ENCODE measurements at regions not wholly inside any gene's neighbourhood (a gene's known extent, or its start where the extent isn't known, plus 50 kb on each side); places are given as distances from the start of the nearest gene placed in this dataset.

DNA sequence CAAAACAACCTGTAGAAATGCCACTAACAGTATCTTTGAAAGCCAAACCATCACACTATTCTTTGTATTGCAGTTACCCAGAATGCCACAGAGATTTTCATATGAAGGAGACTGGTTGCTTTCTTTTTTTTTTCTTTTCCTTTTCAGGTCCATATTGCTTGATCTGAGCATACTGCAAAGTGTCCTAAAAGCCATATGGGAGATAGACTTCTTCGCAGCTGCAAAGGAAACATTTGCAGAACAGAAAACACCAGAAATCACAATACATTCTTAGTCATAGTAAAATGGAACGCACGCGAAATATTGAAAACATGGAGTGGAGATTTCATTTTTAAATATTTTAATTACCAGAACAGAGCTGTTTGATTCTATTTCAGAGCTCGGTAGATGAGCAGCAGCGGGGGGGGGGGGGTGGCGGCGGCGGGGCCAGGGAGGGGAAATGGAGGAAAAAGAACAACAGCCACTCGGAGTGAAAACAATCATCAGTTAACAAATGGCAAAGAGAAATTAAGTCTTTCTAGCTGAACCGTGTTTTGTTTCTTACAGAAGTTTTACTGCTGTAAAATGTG lies 284.1 kb downstream of the NFIB start:
- TF ChIP-seq CTCF (IDR thresholded peaks at IDR 0.05), result no peak
- no peak for TF ChIP-seq POLR2AphosphoS5 (IDR thresholded peaks at IDR 0.05)

Measured in esophagus muscularis mucosa (tissue), 3 donors.